ENCODE measurements at regions not wholly inside any gene's neighbourhood (a gene's known extent, or its start where the extent isn't known, plus 50 kb on each side); places are given as distances from the start of the nearest gene placed in this dataset.

GRCh38 chr20:24070679-24071078 lies 82.1 kb upstream of the GGTLC1 start:
- Histone ChIP-seq H3K4me2 (no peak overlapping the region), H3K36me3 (no peaks in the 10 kb centered on the region), H3K4me3 (no peak overlapping the region), H3K27me3 (no peaks in the 10 kb centered on the region), H3K9me3 (peaks cover 22% of the 10 kb centered on the region), H3K4me1 (0 out of 2 replicates have a peak, but pooled peaks cover 6% of the 10 kb centered on the region), H3K27ac (no peak overlapping the region), H4K20me1 (no peaks in the 10 kb centered on the region), H3K9ac (no peak overlapping the region)
- TF ChIP-seq Cebpa-rat (IDR thresholded peaks at IDR 0.05), result no peak

GRCh38 chr20:24066076-24066700 lies 77.6 kb upstream of the GGTLC1 start:
- peaks cover 13% of the 10 kb centered on the region for H3K4me1 ChIP-seq
- H3K9me3 ChIP-seq, result peaks cover 17% of the 10 kb centered on the region

GRCh38 chr20:24064915-24065314 lies 76.3 kb upstream of the GGTLC1 start:
- Histone ChIP-seq H3K27me3 (no peaks in the 10 kb centered on the region), H3K4me3 (no peak overlapping the region), H3K27ac (no peak overlapping the region), H3K4me1 (peaks cover 13% of the 10 kb centered on the region), H3K4me2 (no peak overlapping the region), H4K20me1 (no peaks in the 10 kb centered on the region), H3K9me3 (peaks cover 4% of the 10 kb centered on the region), H3K36me3 (no peaks in the 10 kb centered on the region), H3K9ac (no peak overlapping the region)
- TF ChIP-seq Cebpa-rat (IDR thresholded peaks at IDR 0.05), result no peak

More at GRCh38 chr20:24066076-24066700, 77.6 kb upstream of the GGTLC1 start:
- Histone ChIP-seq H3K4me3 (no peak overlapping the region), H3K27me3 (no peaks in the 10 kb centered on the region), H3K4me2 (no peak overlapping the region), H3K27ac (no peak overlapping the region), H4K20me1 (no peaks in the 10 kb centered on the region), H3K36me3 (no peaks in the 10 kb centered on the region), H3K9ac (no peak overlapping the region)
- TF ChIP-seq Cebpa-rat (IDR thresholded peaks at IDR 0.05), result no peak

- H3K4me1 ChIP-seq, result peaks cover 13% of the 10 kb centered on the region
- no peak for TF ChIP-seq Cebpa-rat (IDR thresholded peaks at IDR 0.05)
- no peaks in the 10 kb centered on the region for H3K9me3 ChIP-seq
- H3K4me2 ChIP-seq, result no peak overlapping the region
- H3K9ac ChIP-seq, result no peak overlapping the region
- no peak overlapping the region for H3K27ac ChIP-seq
- no peaks in the 10 kb centered on the region for H4K20me1 ChIP-seq
- no peaks in the 10 kb centered on the region for H3K27me3 ChIP-seq
- H3K36me3 ChIP-seq, result no peaks in the 10 kb centered on the region
- H3K4me3 ChIP-seq, result no peak overlapping the region
Observed at GRCh38 chr20:24064092-24064491, 75.5 kb upstream of the GGTLC1 start.

- Histone ChIP-seq H3K9ac (no peak overlapping the region), H3K4me1 (peaks cover 13% of the 10 kb centered on the region), H3K4me2 (no peak overlapping the region), H3K4me3 (no peak overlapping the region), H3K9me3 (no peaks in the 10 kb centered on the region), H3K36me3 (no peaks in the 10 kb centered on the region), H4K20me1 (no peaks in the 10 kb centered on the region), H3K27ac (no peak overlapping the region), H3K27me3 (no peaks in the 10 kb centered on the region)
- no peak for TF ChIP-seq Cebpa-rat (IDR thresholded peaks at IDR 0.05)
Observed at GRCh38 chr20:24063100-24063499, 74.5 kb upstream of the GGTLC1 start.

- Histone ChIP-seq H3K9me3 (no peaks in the 10 kb centered on the region), H3K9ac (no peak overlapping the region), H3K4me1 (peaks cover 9% of the 10 kb centered on the region), H3K27me3 (no peaks in the 10 kb centered on the region), H3K27ac (no peak overlapping the region), H3K4me3 (no peak overlapping the region), H3K36me3 (no peaks in the 10 kb centered on the region), H3K4me2 (no peak overlapping the region), H4K20me1 (no peaks in the 10 kb centered on the region)
- no peak for TF ChIP-seq Cebpa-rat (IDR thresholded peaks at IDR 0.05)
Observed at GRCh38 chr20:24060851-24061590, 72.4 kb upstream of the GGTLC1 start.

- TF ChIP-seq Cebpa-rat (IDR thresholded peaks at IDR 0.05), result no peak
- H4K20me1 ChIP-seq, result no peaks in the 10 kb centered on the region
- no peaks in the 10 kb centered on the region for H3K36me3 ChIP-seq
- H3K9ac ChIP-seq, result no peak overlapping the region
- no peak overlapping the region for H3K4me3 ChIP-seq
- no peak overlapping the region for H3K4me2 ChIP-seq
- H3K27ac ChIP-seq, result no peak overlapping the region
- no peaks in the 10 kb centered on the region for H3K27me3 ChIP-seq
- H3K9me3 ChIP-seq, result no peaks in the 10 kb centered on the region
- H3K4me1 ChIP-seq, result peaks cover 7% of the 10 kb centered on the region
Observed at GRCh38 chr20:24059174-24059573, 70.6 kb upstream of the GGTLC1 start.

GRCh38 chr20:24056491-24056890 lies 67.9 kb upstream of the GGTLC1 start:
- no peaks in the 10 kb centered on the region for H3K4me1 ChIP-seq
- no peak for TF ChIP-seq Cebpa-rat (IDR thresholded peaks at IDR 0.05)
- H3K4me2 ChIP-seq, result no peak overlapping the region
- no peaks in the 10 kb centered on the region; the same call in 1 of the 2 replicates for H3K27me3 ChIP-seq
- H3K9me3 ChIP-seq, result no peaks in the 10 kb centered on the region
- H4K20me1 ChIP-seq, result no peaks in the 10 kb centered on the region
- H3K4me3 ChIP-seq, result no peak overlapping the region
- no peak overlapping the region for H3K27ac ChIP-seq
- H3K36me3 ChIP-seq, result no peaks in the 10 kb centered on the region
- no peak overlapping the region for H3K9ac ChIP-seq

GRCh38 chr20:24052599-24053275 lies 64.2 kb upstream of the GGTLC1 start:
- Histone ChIP-seq H3K9me3 (no peaks in the 10 kb centered on the region), H3K4me3 (no peak overlapping the region), H3K27me3 (no peaks in the 10 kb centered on the region; the same call in 1 of the 2 replicates), H3K36me3 (no peaks in the 10 kb centered on the region), H3K4me2 (no peak overlapping the region), H3K27ac (no peak overlapping the region), H4K20me1 (no peaks in the 10 kb centered on the region), H3K9ac (no peak overlapping the region), H3K4me1 (no peaks in the 10 kb centered on the region)
- TF ChIP-seq Cebpa-rat (IDR thresholded peaks at IDR 0.05), result no peak

GRCh38 chr20:24051160-24051559 lies 62.6 kb upstream of the GGTLC1 start:
- no peak for TF ChIP-seq Cebpa-rat (IDR thresholded peaks at IDR 0.05)
- Histone ChIP-seq H3K4me3 (no peak overlapping the region), H3K27ac (no peak overlapping the region)

More at GRCh38 chr20:24051160-24051559, 62.6 kb upstream of the GGTLC1 start:
- Histone ChIP-seq H3K36me3 (no peaks in the 10 kb centered on the region), H3K4me1 (peaks cover under 1% of the 10 kb centered on the region; the same call in 1 of the 2 replicates), H3K9me3 (no peaks in the 10 kb centered on the region), H3K4me2 (no peak overlapping the region), H3K27me3 (no peaks in the 10 kb centered on the region; the same call in 1 of the 2 replicates), H3K9ac (no peak overlapping the region), H4K20me1 (no peaks in the 10 kb centered on the region)
